ENCODE measurements at regions not wholly inside any gene's neighbourhood (a gene's known extent, or its start where the extent isn't known, plus 50 kb on each side); places are given as distances from the start of the nearest gene placed in this dataset.
"Not testable (repeated sequence)": the region's sequence is repeated elsewhere in the genome, so short reads cannot be mapped to it uniquely, and the experiment has no call there.

GRCh38 chr14:98932431-98933325, 339.3 kb downstream of the BCL11B start:
- Histone ChIP-seq H3K36me3 (ENCODE audit: control insufficient read depth, insufficient read depth, low read length) (no peaks in the 10 kb centered on the region), H3K4me3 (ENCODE audit: low read depth, low read length) (no peak overlapping the region), H3K4me1 (no peaks in the 10 kb centered on the region), H3K9me3 (no peaks in the 10 kb centered on the region), H3K27me3 (replicated peaks; ENCODE audit: control insufficient read depth, insufficient read depth, low read length) (no peaks in the 10 kb centered on the region)
- H3K4me3 Mint-ChIP-seq (ENCODE audit: unreplicated experiment), result no peak overlapping the region
- POLR2A ChIA-PET, result no interaction called here
- no TSS peak for BruUV-seq (replicated peaks)
- TF ChIP-seq CTCF (IDR thresholded peaks at IDR 0.05; ENCODE audit: insufficient read depth in 1 of 2, low read depth in 1 of 2, low read length in 1 of 2, severe bottlenecking in 1 of 2, unreplicated experiment in 1 of 2), result no peak
- intact Hi-C loops (cut with micrococcal nuclease; ENCODE audit: unreplicated experiment), result no loop called here
- CTCF ChIA-PET, result no interaction called here
- no peaks in the 10 kb centered on the region for H3K4me1 Mint-ChIP-seq (ENCODE audit: low read depth, unreplicated experiment)
- no peaks in the 10 kb centered on the region for H3K9me3 Mint-ChIP-seq (ENCODE audit: unreplicated experiment)
- H3K27me3 Mint-ChIP-seq (ENCODE audit: insufficient read depth, unreplicated experiment), result peaks cover 13% of the 10 kb centered on the region
- no peak for DNase-seq
- H3K36me3 Mint-ChIP-seq (ENCODE audit: insufficient read depth, unreplicated experiment), result no peaks in the 10 kb centered on the region
- no peak overlapping the region for H3K27ac Mint-ChIP-seq (ENCODE audit: unreplicated experiment)

GRCh38 chr14:98934569-98934968, 337.4 kb downstream of the BCL11B start:
- H3K4me3 Mint-ChIP-seq (ENCODE audit: unreplicated experiment); H3K9me3 Mint-ChIP-seq (ENCODE audit: unreplicated experiment); H3K27me3 ChIP-seq (replicated peaks; ENCODE audit: control insufficient read depth, insufficient read depth, low read length); H3K4me3 ChIP-seq (ENCODE audit: low read depth, low read length); H3K36me3 Mint-ChIP-seq (ENCODE audit: insufficient read depth, unreplicated experiment); H3K4me1 Mint-ChIP-seq (ENCODE audit: low read depth, unreplicated experiment); DNase-seq; CTCF ChIA-PET; H3K9me3 ChIP-seq; H3K4me1 ChIP-seq; intact Hi-C loops (cut with micrococcal nuclease; ENCODE audit: unreplicated experiment); BruUV-seq (replicated peaks); POLR2A ChIA-PET; H3K36me3 ChIP-seq (ENCODE audit: control insufficient read depth, insufficient read depth, low read length); H3K27ac Mint-ChIP-seq (ENCODE audit: unreplicated experiment): not testable (repeated sequence)
- H3K27me3 Mint-ChIP-seq (ENCODE audit: insufficient read depth, unreplicated experiment), result peaks cover 12% of the 10 kb centered on the region

- TF ChIP-seq CTCF (IDR thresholded peaks at IDR 0.05; ENCODE audit: insufficient read depth in 1 of 2, low read depth in 1 of 2, low read length in 1 of 2, severe bottlenecking in 1 of 2, unreplicated experiment in 1 of 2), result no peak
- H3K4me1 ChIP-seq, result no peaks in the 10 kb centered on the region
- no TSS peak for BruUV-seq (replicated peaks)
- H3K4me3 ChIP-seq (ENCODE audit: low read depth, low read length), result no peak overlapping the region
- POLR2A ChIA-PET, result no interaction called here
- no peaks in the 10 kb centered on the region for H3K9me3 Mint-ChIP-seq (ENCODE audit: unreplicated experiment)
- intact Hi-C loops (cut with micrococcal nuclease; ENCODE audit: unreplicated experiment), result no loop called here
- H3K9me3 ChIP-seq, result no peaks in the 10 kb centered on the region
- DNase-seq, result no peak
- H3K27me3 Mint-ChIP-seq (ENCODE audit: insufficient read depth, unreplicated experiment), result peaks cover 12% of the 10 kb centered on the region
- no peak overlapping the region for H3K27ac Mint-ChIP-seq (ENCODE audit: unreplicated experiment)
- no peak overlapping the region for H3K4me3 Mint-ChIP-seq (ENCODE audit: unreplicated experiment)
- H3K36me3 Mint-ChIP-seq (ENCODE audit: insufficient read depth, unreplicated experiment), result no peaks in the 10 kb centered on the region
- no peaks in the 10 kb centered on the region for H3K4me1 Mint-ChIP-seq (ENCODE audit: low read depth, unreplicated experiment)
- CTCF ChIA-PET, result no interaction called here
- H3K27me3 ChIP-seq (replicated peaks; ENCODE audit: control insufficient read depth, insufficient read depth, low read length), result no peaks in the 10 kb centered on the region
- H3K36me3 ChIP-seq (ENCODE audit: control insufficient read depth, insufficient read depth, low read length), result no peaks in the 10 kb centered on the region
Measured at GRCh38 chr14:98935921-98936320, 336.1 kb downstream of the BCL11B start.

All from Caco-2 (cell line).